T-helper 1 cell treated with Interleukin-12 subunit alpha and Interleukin-12 subunit beta and Interleukin-4 antibody, amounts not matched to agents 30 ng/mL and 1 ng/mL, for 36 hours (primary cell): ENCODE measurements at regions not wholly inside any gene's neighbourhood (a gene's known extent, or its start where the extent isn't known, plus 50 kb on each side); places are given as distances from the start of the nearest gene placed in this dataset.
"Not testable (repeated sequence)": the region's sequence is repeated elsewhere in the genome, so short reads cannot be mapped to it uniquely, and the experiment has no call there.

Experiments used
- intact Hi-C: fragments of 100-400 bp; cut with micrococcal nuclease; formaldehyde crosslinking; loops from one replicate; pipeline ENCODE4 v1.15.1; 2024

DNA sequence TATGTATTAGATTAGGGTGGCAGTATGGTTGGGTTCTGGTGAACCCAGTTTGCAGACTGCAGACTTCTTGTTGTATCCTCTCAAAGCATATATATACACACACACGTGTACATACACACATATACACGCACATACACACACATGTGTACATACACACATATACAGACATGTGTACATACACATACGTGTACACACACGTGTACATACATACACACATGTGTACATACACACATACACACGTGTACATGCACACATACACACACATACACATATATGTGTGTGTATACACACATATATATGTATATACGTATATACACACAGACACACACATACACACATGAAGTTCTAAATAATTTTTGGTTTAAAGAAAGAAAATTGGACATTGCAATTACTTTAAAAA lies 780.2 kb downstream of the FLRT2 start:
- intact Hi-C loops: no loop called here

DNA sequence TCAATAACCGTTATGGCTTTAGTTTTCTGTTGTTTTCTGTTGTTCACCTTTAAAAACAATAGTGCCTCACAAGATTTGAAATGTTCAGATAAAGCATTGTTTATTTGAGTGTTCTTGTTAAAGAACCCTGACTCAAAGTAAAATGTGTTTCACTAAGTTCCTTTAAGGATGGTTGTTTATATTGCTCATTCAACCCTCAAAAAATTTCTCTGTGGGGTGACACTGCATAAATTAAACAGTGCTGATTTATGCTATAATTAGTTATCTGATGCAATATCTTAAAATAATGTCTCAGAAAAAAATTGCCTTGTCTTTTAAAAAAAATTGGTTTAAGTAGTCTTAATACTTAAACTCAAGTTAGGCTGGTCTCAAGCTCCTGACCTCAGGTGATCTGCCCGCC lies 775.1 kb downstream of the FLRT2 start:
- intact Hi-C loops: no loop called here

DNA sequence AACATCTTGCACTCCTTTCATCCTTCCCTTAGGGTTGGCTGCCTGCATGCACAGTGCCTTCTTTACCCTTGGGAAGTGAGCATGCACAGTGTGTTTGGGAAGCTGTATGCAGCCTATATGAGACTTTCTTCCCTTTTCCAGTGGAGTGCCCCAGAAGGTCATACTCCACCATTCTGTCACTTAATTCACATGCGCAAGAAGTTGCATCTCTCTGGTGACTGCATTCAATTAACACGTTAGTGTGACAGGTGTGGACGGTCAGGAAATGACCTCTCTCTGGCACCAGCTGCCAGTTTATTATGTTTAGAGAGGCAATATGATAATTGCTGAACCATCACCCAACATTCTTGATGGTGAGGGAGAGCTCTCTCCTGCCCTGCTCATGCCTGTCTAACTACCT lies 770.0 kb downstream of the FLRT2 start:
- intact Hi-C loops: no loop called here

DNA sequence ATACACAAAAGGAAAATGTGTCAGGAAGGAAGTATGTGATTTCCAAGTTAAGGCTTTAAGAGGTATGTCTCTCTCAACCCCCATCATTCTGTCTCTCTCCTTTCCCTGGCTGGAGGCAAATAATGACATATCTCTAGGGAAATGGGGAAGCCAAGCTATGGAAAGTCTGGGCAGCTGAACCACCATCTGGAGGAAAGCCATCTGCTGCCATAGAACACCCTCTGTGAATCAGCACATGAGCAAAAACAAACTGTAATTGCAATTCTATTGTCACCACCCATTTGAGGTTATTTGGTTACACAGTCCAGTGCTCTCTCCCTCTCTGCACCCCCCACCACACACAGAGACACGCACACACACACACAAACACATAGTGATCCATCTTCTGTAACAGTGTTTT lies 766.2 kb downstream of the FLRT2 start:
- intact Hi-C loops: no loop called here

DNA sequence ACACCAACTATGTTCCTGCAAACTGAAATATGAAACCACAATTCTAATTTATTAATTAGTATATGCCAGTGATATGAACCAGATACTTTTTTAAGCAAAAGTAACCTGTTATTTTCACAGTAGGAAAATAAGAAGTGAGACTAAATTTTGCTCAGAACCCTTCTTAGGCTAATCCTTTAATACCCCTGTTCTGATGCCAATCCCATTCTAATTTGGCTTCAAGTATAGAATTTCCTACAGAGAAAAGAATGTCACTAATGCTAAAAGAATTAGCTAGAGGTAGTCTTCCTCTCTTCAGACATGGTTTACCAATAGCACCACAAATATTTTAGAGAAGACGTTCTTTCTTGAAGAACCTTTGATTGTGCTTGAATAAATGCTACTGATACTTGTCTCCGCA lies 758.4 kb downstream of the FLRT2 start:
- intact Hi-C loops: no loop called here

DNA sequence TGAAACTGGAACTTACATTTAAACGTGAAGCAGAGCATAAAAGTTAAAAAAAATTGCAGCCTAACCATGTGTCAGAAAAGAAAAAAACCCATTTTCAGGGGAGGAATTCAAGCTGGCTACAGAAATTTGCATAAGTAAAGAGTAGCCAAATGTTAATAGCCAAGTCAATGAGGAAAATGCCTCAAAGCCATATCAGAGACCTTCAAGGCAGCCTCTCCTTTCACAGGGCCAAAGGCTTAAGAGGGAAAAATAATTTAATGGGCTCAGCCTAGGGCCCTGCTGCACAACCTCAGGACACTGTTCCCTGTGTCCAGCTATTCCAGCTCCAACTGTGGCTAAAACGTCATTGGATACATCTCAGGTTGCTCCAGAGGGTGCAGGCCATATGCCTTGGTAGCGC lies 749.5 kb downstream of the FLRT2 start:
- intact Hi-C loops: no loop called here

DNA sequence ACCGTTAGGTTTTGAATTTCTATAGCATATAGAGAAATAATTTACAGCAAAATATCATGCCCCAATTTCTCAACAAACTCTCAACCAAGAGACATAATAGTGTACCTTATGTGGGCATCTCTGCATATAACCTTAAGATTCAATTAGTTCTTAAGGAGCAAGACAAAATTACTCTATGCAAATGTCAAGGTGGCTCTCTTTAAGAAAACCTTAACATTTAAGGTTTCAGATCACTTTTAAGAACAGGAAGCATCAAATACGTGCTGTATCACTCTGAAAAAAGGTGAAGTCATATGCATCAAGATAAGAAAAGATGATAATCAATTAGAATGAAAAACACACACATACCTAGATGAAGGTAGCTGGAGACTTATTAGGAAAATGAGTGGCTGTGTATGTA lies 728.0 kb downstream of the FLRT2 start:
- intact Hi-C loops: no loop called here

DNA sequence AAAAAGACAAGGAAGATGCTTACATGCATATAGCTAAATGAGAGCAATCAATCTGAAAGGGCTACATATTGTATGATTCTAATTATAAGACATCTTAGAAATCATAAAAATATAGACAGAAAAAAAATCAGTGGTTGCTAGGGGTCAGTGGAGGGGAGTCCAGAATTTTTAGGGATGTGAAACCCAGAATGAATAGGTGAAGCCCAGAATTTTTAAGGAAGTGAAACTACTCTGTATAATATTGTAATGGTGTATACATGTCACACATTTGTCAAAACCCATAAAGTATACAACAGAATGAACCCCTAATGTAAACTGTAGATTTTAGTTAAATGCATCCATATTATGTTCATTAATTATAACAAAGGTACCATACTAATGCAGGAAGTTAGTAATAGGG lies 713.2 kb downstream of the FLRT2 start:
- intact Hi-C loops: no loop called here

DNA sequence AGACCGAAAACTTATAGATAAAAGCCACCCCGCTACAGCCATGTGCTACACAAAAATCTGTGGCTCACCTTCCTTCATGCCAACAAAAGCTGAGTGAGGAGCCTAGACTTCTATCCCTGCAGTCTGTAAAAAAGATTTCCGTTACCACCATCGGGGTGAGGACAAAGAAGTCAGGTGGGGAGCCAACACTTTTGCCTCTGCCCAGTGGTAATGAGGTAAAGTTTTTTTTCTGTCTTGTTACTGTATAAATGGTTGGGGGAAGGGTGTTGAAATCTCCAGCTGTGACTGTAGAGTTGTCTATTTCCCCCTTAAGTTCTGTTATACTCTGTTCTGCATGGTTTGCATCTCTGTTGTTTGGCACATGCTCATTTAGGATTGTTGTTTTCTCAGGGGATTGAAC lies 707.8 kb downstream of the FLRT2 start:
- intact Hi-C loops: no loop called here

DNA sequence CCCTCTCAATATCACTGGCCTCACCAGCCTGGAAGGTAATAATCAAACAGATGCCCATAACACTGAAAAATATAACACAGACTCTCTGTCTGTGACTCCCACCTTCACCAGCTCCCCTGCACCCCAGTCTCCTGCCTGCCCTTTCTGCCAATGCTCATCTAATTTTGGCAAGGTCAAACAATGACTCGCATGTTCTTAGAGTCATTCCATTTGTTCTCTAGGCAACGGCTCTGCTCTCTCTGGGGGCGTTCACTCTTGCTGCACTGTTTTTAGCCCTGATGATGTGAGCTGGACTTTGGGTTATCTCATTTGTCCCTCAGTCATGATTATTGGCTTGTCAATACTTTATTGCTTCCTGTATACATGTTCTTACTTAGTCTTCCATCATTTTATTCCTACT lies 691.8 kb downstream of the FLRT2 start:
- intact Hi-C loops: no loop called here

DNA sequence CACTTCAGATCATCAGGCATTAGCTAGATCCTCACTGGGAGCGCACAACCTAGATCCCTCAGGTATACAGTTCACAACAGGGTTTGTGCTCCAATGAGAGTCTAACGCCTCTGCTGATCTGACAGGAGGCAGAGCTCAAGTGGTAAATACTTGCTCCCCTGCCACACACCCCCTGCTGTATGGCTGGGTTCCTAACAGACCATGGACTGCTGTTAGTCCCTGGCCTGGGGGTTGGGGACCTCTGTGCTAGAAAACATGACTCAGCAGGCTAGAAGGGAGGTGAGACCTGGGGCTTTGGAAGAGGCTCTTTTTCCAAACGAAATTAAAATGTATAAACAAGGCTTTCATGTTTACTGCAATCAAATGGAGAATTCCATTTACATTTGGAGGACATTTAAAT lies 691.1 kb downstream of the FLRT2 start:
- intact Hi-C loops: no loop called here

DNA sequence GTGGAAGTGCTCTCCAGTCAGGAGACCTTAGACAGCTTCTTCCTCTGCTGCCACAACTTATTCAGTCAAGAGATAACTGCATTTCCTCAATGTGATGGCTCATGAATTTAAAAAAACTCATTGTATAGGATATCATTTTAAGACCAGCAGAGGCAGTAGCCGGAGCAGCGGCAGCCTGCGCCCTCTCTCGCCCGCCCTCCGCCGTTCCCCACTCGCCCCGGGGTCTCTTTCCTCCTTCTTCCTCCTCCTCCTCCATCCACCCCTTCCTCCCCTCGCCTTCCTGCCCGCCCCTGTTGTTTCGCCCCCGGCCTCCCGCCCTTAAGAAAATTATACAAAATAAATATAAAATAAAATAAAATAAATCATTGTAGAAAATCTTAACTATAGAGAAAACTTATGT lies 687.6 kb downstream of the FLRT2 start:
- intact Hi-C loops: no loop called here

DNA sequence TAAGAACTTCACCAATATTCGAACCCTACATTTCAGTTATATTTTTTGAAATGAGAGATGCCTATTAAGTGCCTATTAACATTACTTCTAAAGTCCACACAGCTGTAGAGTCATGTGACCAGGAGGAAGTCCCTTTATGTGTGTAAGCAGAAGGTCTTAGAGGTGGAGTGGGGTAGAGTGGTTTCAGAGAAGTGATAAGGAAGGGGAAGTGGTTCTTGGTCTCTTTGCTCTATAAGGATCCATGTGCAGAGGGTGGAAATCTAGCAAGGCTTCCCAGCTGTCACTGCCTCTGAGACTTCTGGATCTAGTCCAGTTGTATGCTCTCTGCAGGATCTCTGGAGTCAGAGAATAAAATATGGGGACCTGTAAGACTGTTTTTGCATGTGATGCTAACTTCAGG lies 673.9 kb downstream of the FLRT2 start:
- intact Hi-C loops: no loop called here

DNA sequence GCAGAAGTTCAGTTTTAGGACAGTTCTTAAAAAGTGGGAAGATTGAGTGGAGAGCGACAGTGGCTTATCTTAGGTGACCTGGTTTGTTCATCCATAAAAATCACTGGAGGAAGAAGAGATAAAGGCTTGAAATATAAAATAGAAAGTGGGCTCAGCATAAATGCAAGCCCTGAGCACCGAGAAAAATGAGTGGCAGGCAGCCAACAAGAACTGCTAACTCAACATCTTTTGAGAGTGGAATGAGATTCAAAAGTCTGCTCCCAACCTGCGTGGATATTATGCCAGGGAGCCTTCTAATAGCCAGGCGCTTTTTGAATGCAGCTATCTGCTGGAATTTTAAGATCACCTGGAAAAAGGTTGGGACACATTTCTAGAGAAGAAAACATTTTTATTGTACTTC lies 666.5 kb downstream of the FLRT2 start:
- intact Hi-C loops: no loop called here

DNA sequence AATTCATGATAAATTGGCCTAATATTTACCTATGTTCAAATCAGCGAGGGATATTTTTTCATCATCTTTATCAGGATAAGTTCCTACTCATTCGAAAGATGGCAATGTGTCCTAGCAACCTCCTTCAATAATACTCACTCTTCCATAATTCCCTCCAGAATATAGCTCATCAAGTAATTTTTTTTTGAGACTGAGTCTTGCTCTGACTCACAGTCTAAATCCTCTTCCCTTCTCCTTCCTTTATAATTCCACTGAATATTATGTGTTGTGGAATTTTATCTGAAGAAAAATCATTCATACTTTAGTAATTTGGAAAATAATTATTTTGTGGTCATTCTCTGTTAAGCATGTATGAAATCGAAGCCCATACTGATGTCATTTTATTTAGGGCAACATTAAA lies 663.8 kb downstream of the FLRT2 start:
- intact Hi-C loops: no loop called here

DNA sequence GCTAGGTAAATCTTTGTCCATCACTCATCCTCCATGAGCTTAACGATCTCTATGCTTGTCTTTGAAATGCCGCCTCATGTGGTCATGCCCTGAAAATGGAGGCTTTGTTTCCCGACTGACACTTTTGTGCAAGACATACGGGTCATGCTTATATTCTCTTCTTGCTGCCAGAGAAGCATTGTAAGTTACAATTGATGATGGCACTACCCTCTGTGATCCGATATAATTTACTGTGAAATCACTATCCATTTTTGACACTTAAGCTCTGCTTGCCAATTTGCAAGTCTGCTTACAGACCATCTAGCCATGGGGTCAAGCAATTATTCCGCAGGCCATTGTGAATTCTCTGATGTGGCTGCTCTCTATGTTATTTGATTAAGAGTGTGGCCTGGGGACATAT lies 650.0 kb downstream of the FLRT2 start:
- intact Hi-C loops: no loop called here

DNA sequence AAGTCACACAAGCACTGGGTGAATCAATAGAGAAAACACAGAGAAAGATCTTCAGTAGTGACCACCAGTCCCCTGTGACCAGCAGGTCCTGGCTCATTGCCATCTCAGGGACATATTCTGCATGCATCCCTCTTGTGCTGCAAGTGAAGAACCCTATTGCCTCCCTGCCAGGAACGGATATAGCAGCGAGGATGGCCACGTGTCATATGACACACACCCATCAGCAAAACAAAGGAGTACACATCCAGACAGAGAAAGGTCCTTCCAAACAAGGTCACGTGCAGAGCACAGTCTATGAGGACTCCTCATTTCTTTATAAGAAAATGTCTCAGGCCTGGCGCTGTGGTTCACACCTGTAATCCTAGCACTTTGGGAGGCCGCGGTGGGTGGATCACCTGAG lies 638.4 kb downstream of the FLRT2 start:
- intact Hi-C loops: no loop called here

DNA sequence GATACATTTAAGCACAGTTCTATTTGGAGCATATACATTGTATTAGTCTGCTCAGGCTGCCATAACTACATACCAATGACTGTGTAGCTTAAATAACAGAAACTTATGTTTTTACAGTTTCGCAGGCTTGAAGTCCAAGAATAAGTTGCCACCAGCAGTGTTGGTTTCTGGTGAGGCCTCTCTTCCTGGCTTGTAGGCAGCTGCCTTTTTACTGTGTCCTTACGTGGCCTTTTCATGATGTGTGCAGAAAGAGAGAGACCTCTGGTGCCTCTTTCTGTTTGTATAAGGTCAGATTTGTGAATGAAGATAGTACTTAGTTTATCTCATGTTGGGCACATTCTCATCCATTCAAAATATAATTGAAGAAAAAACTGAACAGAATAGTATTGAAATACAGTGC lies 636.6 kb downstream of the FLRT2 start:
- intact Hi-C loops: no loop called here

DNA sequence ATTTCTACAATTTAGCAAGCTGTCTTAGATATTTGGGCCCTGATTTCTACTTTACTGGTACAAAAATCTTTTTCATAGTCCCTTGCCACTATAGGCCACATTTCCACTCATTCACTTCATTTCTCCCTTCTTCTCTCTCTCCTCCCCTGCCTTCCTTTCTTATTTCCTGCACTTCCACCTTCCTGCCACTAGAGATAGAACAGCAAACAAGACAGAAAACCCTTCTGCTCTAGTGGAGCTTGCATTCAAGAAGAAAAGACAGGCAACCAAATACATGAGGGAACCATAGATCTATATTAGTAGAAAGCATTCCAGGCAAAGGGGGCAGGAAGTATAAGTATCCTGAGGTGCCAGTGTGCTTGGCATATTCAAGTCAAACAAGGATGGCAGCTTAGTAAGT lies 623.5 kb downstream of the FLRT2 start:
- intact Hi-C loops: no loop called here

DNA sequence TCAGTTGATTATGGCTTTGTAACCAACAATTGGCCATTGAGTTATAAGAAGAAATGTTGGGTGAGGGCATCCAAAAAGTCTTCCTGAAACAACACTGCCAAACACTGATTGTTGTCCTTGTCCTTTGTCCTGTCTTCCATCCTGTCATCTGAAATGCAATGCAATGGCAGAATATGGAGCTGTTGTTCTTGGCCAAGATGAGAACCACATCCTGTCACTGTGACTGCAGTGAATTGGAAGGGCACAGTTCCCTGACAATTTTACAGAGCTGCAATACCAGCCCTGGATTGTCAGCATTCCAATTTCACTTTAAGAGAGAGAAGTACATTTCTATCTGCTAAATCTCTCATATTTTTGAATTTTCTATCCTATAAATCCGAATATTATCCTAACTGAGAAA lies 613.3 kb downstream of the FLRT2 start:
- intact Hi-C loops: no loop called here

DNA sequence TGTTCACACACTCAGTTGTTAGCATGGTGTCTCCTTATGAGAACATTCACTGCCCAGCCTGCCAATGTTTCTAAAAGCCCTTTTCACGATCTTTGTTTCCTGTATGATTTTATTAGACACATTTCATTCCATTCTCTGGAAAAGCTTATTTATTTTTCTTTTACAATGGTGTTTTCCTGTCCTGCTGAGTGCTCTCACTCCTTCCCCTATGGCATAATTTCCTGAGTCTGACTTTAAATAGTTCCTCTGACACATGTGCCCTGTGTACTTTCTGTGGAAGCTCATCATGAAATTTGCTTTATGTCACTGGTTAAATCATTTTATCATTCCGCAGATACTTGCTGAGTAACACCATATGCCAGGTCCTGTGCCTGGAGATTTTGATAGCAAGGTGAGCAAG lies 612.0 kb downstream of the FLRT2 start:
- intact Hi-C loops: no loop called here

DNA sequence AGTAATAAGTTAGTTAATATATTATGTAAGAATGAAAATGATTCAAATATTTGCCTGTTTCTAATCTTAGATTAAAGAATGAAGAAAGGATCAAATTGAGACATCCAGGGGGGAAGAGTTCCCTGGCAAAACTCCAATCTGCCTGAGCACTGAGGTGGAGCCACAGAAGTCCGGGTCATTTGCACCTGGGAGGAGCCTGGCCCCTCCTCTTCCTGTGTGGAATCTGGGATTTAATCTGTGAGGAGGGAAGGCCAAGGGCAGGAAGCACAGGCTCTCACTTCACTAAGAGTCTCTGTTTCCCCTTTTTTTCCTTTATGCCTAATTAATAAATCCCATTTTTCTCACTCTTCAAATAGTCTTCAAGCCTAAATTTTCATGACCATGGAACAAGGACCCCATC lies 599.5 kb downstream of the FLRT2 start:
- intact Hi-C loops: no loop called here

DNA sequence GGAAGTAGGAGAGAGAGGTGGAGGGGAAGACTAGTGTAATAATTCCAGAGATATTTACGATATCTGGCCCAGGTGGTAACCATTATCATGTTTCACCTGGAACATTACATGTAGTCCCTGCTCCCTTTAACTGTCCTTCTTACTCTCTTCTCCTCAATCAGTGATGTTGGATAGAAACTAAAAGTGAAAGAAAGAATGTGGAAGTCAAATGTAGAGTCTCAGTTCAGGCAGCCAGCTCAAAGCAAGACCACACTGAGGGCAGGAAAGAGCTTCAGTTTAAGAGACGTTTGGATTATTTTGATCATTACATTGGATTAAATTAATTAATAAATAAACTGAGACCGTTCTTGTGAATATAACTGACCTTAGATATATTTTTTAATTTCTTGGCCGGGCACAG lies 594.4 kb downstream of the FLRT2 start:
- intact Hi-C loops: no loop called here

DNA sequence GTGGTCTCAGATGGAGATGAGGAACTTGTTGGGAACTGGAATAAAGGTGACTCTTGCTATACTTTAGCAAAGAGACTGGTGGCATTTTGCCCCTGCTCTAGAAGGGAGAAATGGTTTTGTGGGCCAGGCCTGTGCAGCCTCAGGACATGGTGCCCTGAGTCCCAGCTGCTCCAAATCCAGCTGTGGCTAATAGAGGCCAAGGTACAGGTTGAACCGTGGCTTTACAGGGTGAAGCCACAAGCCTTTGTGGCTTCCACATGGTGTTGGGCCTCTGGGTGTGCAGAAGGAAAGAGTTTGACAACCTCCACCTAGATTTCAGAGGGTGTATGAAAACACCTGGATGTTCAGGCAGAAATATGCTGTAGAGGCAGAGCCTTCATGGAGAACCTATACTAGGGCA lies 586.0 kb downstream of the FLRT2 start:
- intact Hi-C loops: no loop called here

DNA sequence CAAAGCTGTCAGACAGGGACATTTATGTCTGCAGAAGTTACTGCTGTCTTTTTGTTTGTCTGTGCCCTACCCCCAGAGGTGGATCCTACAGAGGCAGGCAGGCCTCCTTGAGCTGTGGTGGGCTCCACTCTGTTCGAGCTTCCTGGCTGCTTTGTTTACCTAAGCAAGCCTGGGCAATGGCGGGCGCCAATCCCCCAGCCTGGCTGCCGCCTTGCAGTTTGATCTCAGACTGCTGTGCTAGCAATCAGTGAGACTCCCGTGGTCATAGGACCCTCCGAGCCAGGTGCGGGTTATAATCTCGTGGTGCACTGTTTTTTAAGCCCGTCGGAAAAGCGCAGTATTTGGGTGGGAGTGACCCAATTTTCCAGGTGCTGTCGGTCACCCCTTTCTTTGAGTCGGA lies 580.9 kb downstream of the FLRT2 start:
- intact Hi-C loops: not testable (repeated sequence)
